Mucosa of stomach (tissue), 1 donor: ENCODE measurements at regions not wholly inside any gene's neighbourhood (a gene's known extent, or its start where the extent isn't known, plus 50 kb on each side); places are given as distances from the start of the nearest gene placed in this dataset.

Source experiments
- H3K27me3 ChIP-seq: one replicate; pipeline ENCODE4 v1.7.0; 2013; ENCODE audit warnings: mild to moderate bottlenecking, low read length; ENCODE audit not compliant: control insufficient read depth, insufficient read depth
- H3K36me3 ChIP-seq: one replicate; pipeline ENCODE4 v1.7.0; 2013; ENCODE audit warnings: low read length; ENCODE audit not compliant: control insufficient read depth, insufficient read depth
- H3K4me1 ChIP-seq: one replicate; pipeline ENCODE4 v1.7.0; 2013; ENCODE audit warnings: mild to moderate bottlenecking, low read length; ENCODE audit not compliant: control insufficient read depth, insufficient read depth
- H3K4me3 ChIP-seq: one replicate; pipeline ENCODE4 v1.7.0; 2013; ENCODE audit warnings: low read length
- H3K9ac ChIP-seq: one replicate; pipeline ENCODE4 v1.7.0; 2013; ENCODE audit warnings: mild to moderate bottlenecking, low read length, moderate library complexity
- H3K9me3 ChIP-seq: one replicate; pipeline ENCODE4 v1.7.0; 2013; ENCODE audit warnings: mild to moderate bottlenecking, low read length, moderate library complexity; ENCODE audit not compliant: control insufficient read depth
- donor health status: Pancreatic carcinoma.

GRCh38 chr1:217018648-217019047, 295.4 kb upstream of the ESRRG start:
- no peaks in the 10 kb centered on the region for H3K36me3 ChIP-seq
- no peaks in the 10 kb centered on the region for H3K9me3 ChIP-seq
- no peak overlapping the region for H3K9ac ChIP-seq
- H3K27me3 ChIP-seq: no peaks in the 10 kb centered on the region
- no peaks in the 10 kb centered on the region for H3K4me1 ChIP-seq
- no peak overlapping the region for H3K4me3 ChIP-seq

- Histone ChIP-seq H3K36me3 (no peaks in the 10 kb centered on the region), H3K27me3 (no peaks in the 10 kb centered on the region), H3K9me3 (no peaks in the 10 kb centered on the region), H3K4me1 (no peaks in the 10 kb centered on the region), H3K9ac (no peak overlapping the region), H3K4me3 (no peak overlapping the region)
These were observed 293.9 kb upstream of the ESRRG start for GRCh38 chr1:217017165-217017564.

- Histone ChIP-seq H3K9me3 (no peaks in the 10 kb centered on the region), H3K4me1 (no peaks in the 10 kb centered on the region), H3K4me3 (no peak overlapping the region), H3K36me3 (no peaks in the 10 kb centered on the region), H3K27me3 (no peaks in the 10 kb centered on the region), H3K9ac (no peak overlapping the region)
These were observed 290.8 kb upstream of the ESRRG start for GRCh38 chr1:217014066-217014465.

- no peaks in the 10 kb centered on the region for H3K36me3 ChIP-seq
- no peak overlapping the region for H3K4me3 ChIP-seq
- H3K9me3 ChIP-seq: no peaks in the 10 kb centered on the region
These were observed 289.4 kb upstream of the ESRRG start for GRCh38 chr1:217012659-217013058.

GRCh38 chr1:217011097-217011496, 287.9 kb upstream of the ESRRG start:
- H3K4me1 ChIP-seq: no peaks in the 10 kb centered on the region
- no peaks in the 10 kb centered on the region for H3K9me3 ChIP-seq
- H3K9ac ChIP-seq: no peak overlapping the region
- H3K36me3 ChIP-seq: no peaks in the 10 kb centered on the region
- H3K27me3 ChIP-seq: no peaks in the 10 kb centered on the region
- H3K4me3 ChIP-seq: no peak overlapping the region

More at GRCh38 chr1:217012659-217013058, 289.4 kb upstream of the ESRRG start:
- H3K27me3 ChIP-seq: no peaks in the 10 kb centered on the region
- no peaks in the 10 kb centered on the region for H3K4me1 ChIP-seq
- H3K9ac ChIP-seq: no peak overlapping the region

GRCh38 chr1:217010253-217010652, 287.0 kb upstream of the ESRRG start:
- Histone ChIP-seq H3K4me1 (no peaks in the 10 kb centered on the region), H3K9me3 (no peaks in the 10 kb centered on the region), H3K27me3 (no peaks in the 10 kb centered on the region), H3K4me3 (no peak overlapping the region), H3K36me3 (no peaks in the 10 kb centered on the region), H3K9ac (no peak overlapping the region)

- no peaks in the 10 kb centered on the region for H3K36me3 ChIP-seq
- H3K4me3 ChIP-seq: no peak overlapping the region
- no peaks in the 10 kb centered on the region for H3K27me3 ChIP-seq
- H3K9me3 ChIP-seq: no peaks in the 10 kb centered on the region
- no peaks in the 10 kb centered on the region for H3K4me1 ChIP-seq
- no peak overlapping the region for H3K9ac ChIP-seq
These were observed 286.1 kb upstream of the ESRRG start for GRCh38 chr1:217009376-217009775.

- H3K9me3 ChIP-seq: no peaks in the 10 kb centered on the region
- H3K27me3 ChIP-seq: no peaks in the 10 kb centered on the region
- no peak overlapping the region for H3K9ac ChIP-seq
- H3K4me1 ChIP-seq: no peaks in the 10 kb centered on the region
- H3K4me3 ChIP-seq: no peak overlapping the region
- no peaks in the 10 kb centered on the region for H3K36me3 ChIP-seq
These were observed 281.7 kb upstream of the ESRRG start for GRCh38 chr1:217004776-217005436.

GRCh38 chr1:217003355-217003754, 280.1 kb upstream of the ESRRG start:
- no peak overlapping the region for H3K9ac ChIP-seq
- H3K27me3 ChIP-seq: no peaks in the 10 kb centered on the region
- H3K36me3 ChIP-seq: no peaks in the 10 kb centered on the region
- H3K9me3 ChIP-seq: no peaks in the 10 kb centered on the region
- H3K4me1 ChIP-seq: no peaks in the 10 kb centered on the region
- no peak overlapping the region for H3K4me3 ChIP-seq

- Histone ChIP-seq H3K9ac (no peak overlapping the region), H3K4me1 (no peaks in the 10 kb centered on the region), H3K27me3 (no peaks in the 10 kb centered on the region), H3K4me3 (no peak overlapping the region), H3K36me3 (no peaks in the 10 kb centered on the region), H3K9me3 (no peaks in the 10 kb centered on the region)
These were observed 274.6 kb upstream of the ESRRG start for GRCh38 chr1:216997831-216998230.

GRCh38 chr1:216997069-216997468, 273.8 kb upstream of the ESRRG start:
- Histone ChIP-seq H3K4me1 (no peaks in the 10 kb centered on the region), H3K9ac (no peak overlapping the region), H3K36me3 (no peaks in the 10 kb centered on the region), H3K27me3 (no peaks in the 10 kb centered on the region), H3K4me3 (no peak overlapping the region), H3K9me3 (no peaks in the 10 kb centered on the region)

- Histone ChIP-seq H3K4me1 (no peaks in the 10 kb centered on the region), H3K36me3 (no peaks in the 10 kb centered on the region), H3K9me3 (no peaks in the 10 kb centered on the region), H3K27me3 (no peaks in the 10 kb centered on the region), H3K4me3 (no peak overlapping the region), H3K9ac (no peak overlapping the region)
These were observed 261.3 kb upstream of the ESRRG start for GRCh38 chr1:216984536-216984935.

GRCh38 chr1:216983823-216984222, 260.6 kb upstream of the ESRRG start:
- Histone ChIP-seq H3K9me3 (no peaks in the 10 kb centered on the region), H3K27me3 (no peaks in the 10 kb centered on the region), H3K4me3 (no peak overlapping the region), H3K36me3 (no peaks in the 10 kb centered on the region), H3K9ac (no peak overlapping the region), H3K4me1 (no peaks in the 10 kb centered on the region)
